Activated naive CD8-positive, alpha-beta T cell treated with anti-CD3 and anti-CD28 coated beads, Interleukin-2, amount 10 ng/mL, durations not matched to agents 7 days and 5 days (primary cell): ENCODE measurements at regions not wholly inside any gene's neighbourhood (a gene's known extent, or its start where the extent isn't known, plus 50 kb on each side); places are given as distances from the start of the nearest gene placed in this dataset.

Experiments
- ATAC-seq: fragments of 150-1000 bp; cut with Tn5 transposase; one replicate; pipeline ENCODE4 v1.10.0; 2021; ENCODE audit warnings: low read depth, moderate library complexity
- POLR2A ChIA-PET: fragments of 350-600 bp; sonication (Branson Sonifier 250); formaldehyde crosslinking; loops from one replicate; lab custom pipeline; 2021; ENCODE audit warnings: antibody characterized with exemption; lab: Charles Lee
- DNase-seq: peaks from one replicate; pipeline ENCODE4 v3.0.0; 2021
- H3K27ac Mint-ChIP-seq: one replicate; pipeline ENCODE4 v1.8.0; 2022; ENCODE audit warnings: mild to moderate bottlenecking, mixed read lengths
- H3K27me3 Mint-ChIP-seq: one replicate; pipeline ENCODE4 v1.8.0; 2022; ENCODE audit warnings: mild to moderate bottlenecking, moderate library complexity, mixed read lengths
- H3K36me3 Mint-ChIP-seq: one replicate; pipeline ENCODE4 v1.8.0; 2021; ENCODE audit warnings: mild to moderate bottlenecking, mixed read lengths
- H3K4me1 Mint-ChIP-seq: one replicate; pipeline ENCODE4 v1.8.0; 2021; ENCODE audit warnings: mixed read lengths
- H3K4me3 Mint-ChIP-seq: one replicate; pipeline ENCODE4 v1.8.0; 2022; ENCODE audit warnings: mild to moderate bottlenecking, moderate library complexity, mixed read lengths
- H3K9me3 Mint-ChIP-seq: one replicate; pipeline ENCODE4 v1.8.0; 2021; ENCODE audit warnings: mixed read lengths

- H3K4me3 Mint-ChIP-seq = no peak overlapping the region
- DNase-seq = no peak
- POLR2A ChIA-PET = no interaction called here
- peaks cover 2% of the 10 kb centered on the region for H3K9me3 Mint-ChIP-seq
- ATAC-seq = no peak
- H3K36me3 Mint-ChIP-seq = no peaks in the 10 kb centered on the region
- no peak overlapping the region for H3K27ac Mint-ChIP-seq
- H3K27me3 Mint-ChIP-seq = no peaks in the 10 kb centered on the region
- H3K4me1 Mint-ChIP-seq = no peaks in the 10 kb centered on the region
These were observed 529.5 kb upstream of the FZD8 start for GRCh38 chr10:36171556-36171952.

GRCh38 chr10:36170943-36171501, 528.9 kb upstream of the FZD8 start:
- Mint-ChIP-seq H3K36me3 (no peaks in the 10 kb centered on the region), H3K27me3 (no peaks in the 10 kb centered on the region), H3K4me3 (no peak overlapping the region), H3K4me1 (no peaks in the 10 kb centered on the region), H3K9me3 (peaks cover under 1% of the 10 kb centered on the region), H3K27ac (no peak overlapping the region)
- POLR2A ChIA-PET = no interaction called here
- no peak for ATAC-seq
- no peak for DNase-seq

- Mint-ChIP-seq H3K27me3 (no peaks in the 10 kb centered on the region), H3K36me3 (no peaks in the 10 kb centered on the region), H3K9me3 (no peaks in the 10 kb centered on the region), H3K4me1 (no peaks in the 10 kb centered on the region), H3K4me3 (no peak overlapping the region), H3K27ac (no peak overlapping the region)
- ATAC-seq (no peak), DNase-seq (no peak)
- POLR2A ChIA-PET = no interaction called here
These were observed 528.1 kb upstream of the FZD8 start for GRCh38 chr10:36170142-36170719.

- no peak overlapping the region for H3K27ac Mint-ChIP-seq
- DNase-seq (no peak), ATAC-seq (no peak)
- no peaks in the 10 kb centered on the region for H3K27me3 Mint-ChIP-seq
- no peaks in the 10 kb centered on the region for H3K9me3 Mint-ChIP-seq
- POLR2A ChIA-PET = no interaction called here
- H3K4me3 Mint-ChIP-seq = no peak overlapping the region
- H3K36me3 Mint-ChIP-seq = no peaks in the 10 kb centered on the region
- no peaks in the 10 kb centered on the region for H3K4me1 Mint-ChIP-seq
These were observed 526.7 kb upstream of the FZD8 start for GRCh38 chr10:36168777-36169176.

- H3K27me3 Mint-ChIP-seq = no peaks in the 10 kb centered on the region
- H3K4me1 Mint-ChIP-seq = no peaks in the 10 kb centered on the region
- H3K27ac Mint-ChIP-seq = no peak overlapping the region
- ATAC-seq (no peak), DNase-seq (no peak)
- no peaks in the 10 kb centered on the region for H3K36me3 Mint-ChIP-seq
- H3K4me3 Mint-ChIP-seq = no peak overlapping the region
- no peaks in the 10 kb centered on the region for H3K9me3 Mint-ChIP-seq
- POLR2A ChIA-PET = no interaction called here
These were observed 522.7 kb upstream of the FZD8 start for GRCh38 chr10:36164556-36165504.

GRCh38 chr10:36163827-36164226, 521.7 kb upstream of the FZD8 start:
- Mint-ChIP-seq H3K4me3 (no peak overlapping the region), H3K27me3 (no peaks in the 10 kb centered on the region)

GRCh38 chr10:36157486-36157885, 515.4 kb upstream of the FZD8 start:
- ATAC-seq = no peak
- POLR2A ChIA-PET = no interaction called here
- no peaks in the 10 kb centered on the region for H3K4me1 Mint-ChIP-seq

More at GRCh38 chr10:36163827-36164226, 521.7 kb upstream of the FZD8 start:
- no peak overlapping the region for H3K27ac Mint-ChIP-seq
- H3K36me3 Mint-ChIP-seq = no peaks in the 10 kb centered on the region
- DNase-seq = no peak
- no peaks in the 10 kb centered on the region for H3K4me1 Mint-ChIP-seq
- POLR2A ChIA-PET = no interaction called here
- H3K9me3 Mint-ChIP-seq = no peaks in the 10 kb centered on the region
- no peak for ATAC-seq

GRCh38 chr10:36148207-36148606, 506.1 kb upstream of the FZD8 start:
- Mint-ChIP-seq H3K36me3 (no peaks in the 10 kb centered on the region), H3K27me3 (no peaks in the 10 kb centered on the region), H3K9me3 (peaks cover 6% of the 10 kb centered on the region), H3K4me1 (no peaks in the 10 kb centered on the region), H3K4me3 (no peak overlapping the region), H3K27ac (no peak overlapping the region)
- POLR2A ChIA-PET = no interaction called here
- DNase-seq (no peak), ATAC-seq (no peak)

More at GRCh38 chr10:36157486-36157885, 515.4 kb upstream of the FZD8 start:
- no peak overlapping the region for H3K4me3 Mint-ChIP-seq
- no peaks in the 10 kb centered on the region for H3K27me3 Mint-ChIP-seq
- no peak for DNase-seq
- no peaks in the 10 kb centered on the region for H3K9me3 Mint-ChIP-seq
- no peaks in the 10 kb centered on the region for H3K36me3 Mint-ChIP-seq
- no peak overlapping the region for H3K27ac Mint-ChIP-seq

- H3K27me3 Mint-ChIP-seq = no peaks in the 10 kb centered on the region
- no peaks in the 10 kb centered on the region for H3K4me1 Mint-ChIP-seq
- H3K9me3 Mint-ChIP-seq = peaks cover 6% of the 10 kb centered on the region
- POLR2A ChIA-PET = no interaction called here
- no peak overlapping the region for H3K4me3 Mint-ChIP-seq
- ATAC-seq (no peak), DNase-seq (no peak)
- H3K27ac Mint-ChIP-seq = no peak overlapping the region
- no peaks in the 10 kb centered on the region for H3K36me3 Mint-ChIP-seq
These were observed 505.4 kb upstream of the FZD8 start for GRCh38 chr10:36147529-36147928.

- Mint-ChIP-seq H3K36me3 (no peaks in the 10 kb centered on the region), H3K27ac (no peak overlapping the region), H3K4me3 (no peak overlapping the region), H3K27me3 (no peaks in the 10 kb centered on the region), H3K9me3 (peaks cover 6% of the 10 kb centered on the region), H3K4me1 (no peaks in the 10 kb centered on the region)
- ATAC-seq (no peak), DNase-seq (no peak)
- POLR2A ChIA-PET = no interaction called here
These were observed 499.9 kb upstream of the FZD8 start for GRCh38 chr10:36141856-36142560.

- DNase-seq (no peak), ATAC-seq (no peak)
- Mint-ChIP-seq H3K27me3 (no peaks in the 10 kb centered on the region), H3K4me3 (no peak overlapping the region), H3K27ac (no peak overlapping the region), H3K36me3 (no peaks in the 10 kb centered on the region), H3K4me1 (no peaks in the 10 kb centered on the region), H3K9me3 (peaks cover 4% of the 10 kb centered on the region)
- POLR2A ChIA-PET = no interaction called here
These were observed 487.0 kb upstream of the FZD8 start for GRCh38 chr10:36129051-36129450.

- Mint-ChIP-seq H3K27ac (no peak overlapping the region), H3K36me3 (no peaks in the 10 kb centered on the region), H3K27me3 (no peaks in the 10 kb centered on the region), H3K4me3 (no peak overlapping the region), H3K9me3 (peaks cover 8% of the 10 kb centered on the region), H3K4me1 (no peaks in the 10 kb centered on the region)
- POLR2A ChIA-PET = no interaction called here
- DNase-seq = no peak
- no peak for ATAC-seq
These were observed 484.0 kb upstream of the FZD8 start for GRCh38 chr10:36126076-36126475.

- no peak for ATAC-seq
- POLR2A ChIA-PET = no interaction called here
- H3K4me3 Mint-ChIP-seq = no peak overlapping the region
- no peak overlapping the region for H3K27ac Mint-ChIP-seq
- no peaks in the 10 kb centered on the region for H3K36me3 Mint-ChIP-seq
- H3K9me3 Mint-ChIP-seq = peaks cover 11% of the 10 kb centered on the region
- no peak for DNase-seq
- no peaks in the 10 kb centered on the region for H3K27me3 Mint-ChIP-seq
- no peaks in the 10 kb centered on the region for H3K4me1 Mint-ChIP-seq
These were observed 477.4 kb upstream of the FZD8 start for GRCh38 chr10:36119455-36119854.
